ENCODE measurements at regions not wholly inside any gene's neighbourhood (a gene's known extent, or its start where the extent isn't known, plus 50 kb on each side); places are given as distances from the start of the nearest gene placed in this dataset.
"Not testable (repeated sequence)": the region's sequence is repeated elsewhere in the genome, so short reads cannot be mapped to it uniquely, and the experiment has no call there.

- no peak for DNase-seq
Measured at GRCh38 chr7:10721289-10721688, 252.4 kb upstream of the PHF14 start.

DNA sequence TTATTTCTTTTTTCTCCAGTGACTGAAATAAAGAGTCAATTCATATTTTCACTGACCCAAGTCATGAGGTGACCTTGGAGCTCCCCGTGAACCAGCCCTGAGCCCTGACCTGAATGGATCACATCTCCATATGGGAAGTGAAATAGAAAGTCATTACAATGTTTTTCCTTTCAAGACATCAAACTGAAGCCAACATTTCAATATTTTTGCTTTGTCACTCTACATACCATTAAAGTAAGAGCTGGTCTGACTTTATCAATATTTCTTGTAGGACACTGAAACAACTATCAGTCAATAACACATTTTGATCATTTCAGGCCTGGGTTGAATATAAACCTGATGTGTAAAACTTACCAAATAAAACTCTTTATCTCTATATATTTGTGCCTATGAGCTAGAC lies 249.8 kb upstream of the PHF14 start:
- DNase-seq, result no peak

- DNase-seq, result no peak
Measured at GRCh38 chr7:10724449-10724848, 249.2 kb upstream of the PHF14 start.

GRCh38 chr7:10727636-10728035 lies 246.0 kb upstream of the PHF14 start:
- DNase-seq, result no peak

DNA sequence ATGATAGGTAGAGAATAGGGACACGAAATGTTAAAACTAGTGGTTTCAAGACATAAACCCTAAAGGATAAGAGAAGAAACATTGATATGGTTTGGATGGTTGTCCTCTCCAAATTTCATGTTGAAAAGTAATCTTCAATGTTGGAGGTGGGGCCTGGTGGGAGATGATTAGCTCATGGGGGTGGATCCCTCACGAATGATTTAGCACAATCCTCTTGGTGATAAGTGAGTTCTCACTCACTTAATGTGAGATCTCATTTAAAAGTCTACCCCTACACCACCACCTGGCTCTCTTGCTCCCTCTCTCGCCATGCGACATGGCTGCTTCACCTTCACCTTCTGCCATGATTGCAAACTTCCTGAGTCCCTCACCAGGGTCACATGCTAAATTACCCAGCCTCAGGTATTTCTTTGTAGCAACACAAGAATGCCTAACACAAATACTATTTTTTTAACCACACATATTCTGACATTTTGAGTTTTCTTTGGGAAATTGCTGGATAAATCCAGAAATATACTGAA lies 242.4 kb upstream of the PHF14 start:
- DNase-seq, result no peak

DNA sequence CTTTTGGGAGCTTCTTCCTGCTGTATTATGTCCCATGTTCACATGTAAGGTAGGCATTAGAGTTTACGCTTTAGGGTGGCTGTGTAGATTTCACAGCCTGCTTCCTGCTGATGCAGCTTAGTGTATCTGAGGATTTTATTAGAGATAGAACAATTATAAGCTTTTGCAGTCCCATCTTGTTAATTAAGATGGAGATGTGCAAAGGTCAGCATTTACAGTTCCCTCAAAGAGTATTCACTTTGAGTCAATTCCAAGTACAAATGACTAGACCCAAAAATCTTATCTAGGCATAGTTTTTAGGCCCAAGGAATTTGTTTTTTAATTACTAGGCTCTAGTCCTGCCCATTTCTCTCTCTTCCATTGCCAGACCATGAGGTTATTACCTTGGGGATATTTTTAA lies 239.9 kb upstream of the PHF14 start:
- no peak for DNase-seq

GRCh38 chr7:10734595-10734994 lies 239.1 kb upstream of the PHF14 start:
- no peak for DNase-seq

DNA sequence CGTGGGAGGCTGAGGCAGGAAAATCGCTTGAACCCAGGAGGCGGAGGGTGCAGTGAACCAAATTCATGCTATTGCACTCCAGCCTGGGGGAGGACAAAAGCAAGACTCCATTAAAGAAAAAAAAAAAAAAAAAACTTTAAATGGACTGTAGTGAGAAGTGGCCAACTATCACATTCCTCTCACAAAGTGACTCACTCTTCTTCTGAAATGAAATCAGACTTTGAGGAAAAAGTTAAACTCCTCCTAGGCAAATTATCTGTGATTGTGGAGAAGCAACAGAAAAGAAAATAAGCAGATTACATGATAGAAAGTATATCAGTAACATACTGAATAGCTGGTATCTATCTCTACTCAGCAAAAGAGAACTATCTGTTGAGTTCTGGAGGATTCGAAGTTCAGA lies 234.3 kb upstream of the PHF14 start:
- DNase-seq, result no peak

DNA sequence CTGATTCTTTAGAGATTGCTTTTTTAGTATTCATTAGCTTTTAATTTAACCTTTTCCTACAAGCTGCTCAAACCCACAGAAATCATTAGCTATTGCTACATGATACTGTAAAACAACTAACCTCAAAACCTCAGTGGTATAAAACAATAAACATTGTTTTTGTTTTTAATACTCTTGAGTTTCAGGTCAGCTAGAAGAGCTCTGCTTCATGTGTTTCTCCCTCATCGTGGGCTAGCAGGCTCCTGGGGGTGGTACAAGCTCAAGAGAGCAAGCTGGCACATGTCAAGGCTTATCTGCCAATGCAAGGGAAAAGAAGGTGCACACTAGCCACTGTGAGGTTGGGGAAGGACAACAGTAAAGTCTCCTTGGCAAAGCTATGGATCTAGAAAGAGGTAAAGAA lies 232.9 kb upstream of the PHF14 start:
- no peak for DNase-seq

GRCh38 chr7:10756981-10757380 lies 216.7 kb upstream of the PHF14 start:
- no peak for DNase-seq

DNA sequence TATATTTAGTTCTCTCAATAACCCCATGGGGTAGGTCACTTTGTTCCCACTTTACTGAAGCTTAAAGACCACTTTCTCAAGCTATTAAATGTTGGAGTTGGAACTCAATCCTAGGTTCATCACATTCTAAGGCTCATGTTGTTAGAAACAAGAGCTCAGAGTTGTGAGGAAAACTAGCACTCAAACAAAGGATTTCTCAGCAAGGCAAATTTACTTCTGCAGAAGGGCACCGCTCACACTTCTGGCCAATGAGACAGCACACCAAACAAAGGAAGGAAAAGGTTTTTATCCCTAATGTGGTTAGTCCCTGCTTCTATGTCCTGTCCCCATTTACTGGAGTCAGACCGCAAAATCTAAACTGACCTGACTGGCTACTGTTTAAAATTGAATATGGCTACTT lies 214.6 kb upstream of the PHF14 start:
- no peak for DNase-seq

GRCh38 chr7:10767771-10768170 lies 205.9 kb upstream of the PHF14 start:
- no peak for DNase-seq

DNA sequence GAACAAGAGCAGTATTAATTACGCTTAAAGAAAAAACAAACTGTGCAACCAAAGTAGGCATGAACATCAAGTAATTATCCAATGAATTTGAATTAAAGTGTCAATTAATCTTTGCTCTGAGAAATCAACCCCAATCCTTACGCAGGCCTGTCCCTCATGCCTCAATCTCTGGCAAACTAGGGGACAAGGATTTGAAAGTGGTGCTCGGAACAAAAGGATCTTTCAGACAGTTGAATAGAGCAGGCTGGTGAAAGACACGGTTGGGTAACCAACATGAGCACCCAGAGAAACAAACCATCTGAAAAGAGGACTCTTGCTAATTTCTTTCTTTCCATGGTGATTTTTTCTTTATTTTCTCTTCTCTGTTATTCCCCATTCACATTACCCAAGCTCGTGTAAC lies 203.5 kb upstream of the PHF14 start:
- no peak for DNase-seq

DNA sequence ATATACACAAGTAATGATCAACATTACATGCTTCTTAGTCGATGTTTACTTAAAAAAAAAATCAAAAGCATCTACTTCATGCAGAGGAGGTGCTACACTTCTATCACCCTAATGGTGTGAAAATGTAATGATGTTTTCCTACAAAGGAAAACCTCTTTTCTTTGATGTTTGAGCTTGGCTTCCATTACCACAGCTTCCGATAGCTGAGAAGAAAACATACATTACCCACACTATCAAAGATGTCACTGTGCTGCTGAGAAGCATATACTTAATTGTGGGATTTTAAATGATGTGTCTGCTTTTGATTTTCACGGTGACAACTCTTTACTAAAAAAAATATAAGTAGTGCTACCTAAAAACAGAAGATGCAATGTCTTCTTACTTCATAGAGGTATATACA lies 200.2 kb upstream of the PHF14 start:
- DNase-seq, result no peak

DNA sequence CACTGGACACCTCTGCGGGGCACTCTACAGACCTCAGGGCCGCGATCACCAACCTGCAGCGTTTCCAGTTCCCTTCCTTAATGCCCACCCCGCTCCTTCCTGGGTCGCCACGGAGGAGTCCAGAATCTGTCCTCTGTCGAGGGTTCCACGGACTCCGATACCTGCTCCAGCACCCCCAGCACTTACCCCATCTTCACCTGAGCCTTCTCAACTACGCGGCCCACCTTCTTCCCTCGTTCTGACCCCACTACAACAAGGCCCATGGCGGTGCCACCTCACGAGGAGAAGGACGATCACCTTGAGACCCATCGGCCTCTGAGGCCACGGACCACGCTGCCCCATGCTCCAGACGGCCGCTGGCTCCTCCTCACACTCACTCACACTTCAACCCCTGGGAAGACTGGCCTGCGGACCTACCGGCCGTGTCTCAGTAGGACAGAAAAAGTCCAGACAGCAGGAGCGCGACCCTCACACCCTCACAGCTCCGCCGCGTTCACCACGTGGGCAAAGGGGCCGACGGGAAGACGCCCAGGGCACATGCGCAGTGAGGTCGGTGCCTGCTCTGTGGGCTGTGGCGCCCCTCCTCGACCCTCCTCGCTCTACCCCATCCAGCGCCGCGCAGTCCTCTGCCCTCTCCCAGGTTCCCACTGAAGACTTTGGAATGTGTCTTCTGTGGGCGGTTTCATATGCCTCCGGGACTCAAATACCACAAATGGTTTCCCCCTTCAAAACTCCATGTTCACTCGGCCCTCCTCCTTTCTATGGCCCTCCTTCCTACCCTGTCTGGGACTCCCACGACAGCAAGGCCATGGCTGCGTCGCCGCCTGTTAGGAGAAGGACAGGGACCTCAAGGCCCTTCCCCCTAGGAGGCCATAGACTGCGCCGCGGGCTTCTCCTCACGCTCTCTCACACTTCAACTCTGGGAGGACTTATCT lies 193.9 kb upstream of the PHF14 start:
- DNase-seq, result no peak

GRCh38 chr7:10780400-10780747 lies 193.3 kb upstream of the PHF14 start:
- DNase-seq, result no peak

DNA sequence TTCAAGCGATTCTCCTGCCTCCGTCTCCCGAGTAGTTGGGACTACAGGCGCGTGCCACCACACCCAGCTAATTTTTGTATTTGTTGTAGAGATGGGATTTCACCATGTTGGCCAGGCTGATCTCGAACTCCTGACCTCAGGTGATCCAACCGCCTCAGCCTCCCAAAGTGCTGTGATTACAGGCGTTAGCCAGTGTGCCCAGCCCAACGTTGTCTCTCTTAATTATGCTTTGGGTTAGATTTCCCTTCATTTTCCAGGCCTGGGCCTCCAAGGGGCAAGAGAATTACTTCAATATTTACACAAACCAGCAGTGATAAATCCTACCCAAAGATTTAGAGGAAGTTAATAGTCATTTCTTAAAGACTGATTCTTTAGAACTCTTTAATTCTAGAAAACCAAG lies 186.7 kb upstream of the PHF14 start:
- not testable (repeated sequence) for DNase-seq

- no peak for DNase-seq
Measured at GRCh38 chr7:10789170-10789569, 184.5 kb upstream of the PHF14 start.

DNA sequence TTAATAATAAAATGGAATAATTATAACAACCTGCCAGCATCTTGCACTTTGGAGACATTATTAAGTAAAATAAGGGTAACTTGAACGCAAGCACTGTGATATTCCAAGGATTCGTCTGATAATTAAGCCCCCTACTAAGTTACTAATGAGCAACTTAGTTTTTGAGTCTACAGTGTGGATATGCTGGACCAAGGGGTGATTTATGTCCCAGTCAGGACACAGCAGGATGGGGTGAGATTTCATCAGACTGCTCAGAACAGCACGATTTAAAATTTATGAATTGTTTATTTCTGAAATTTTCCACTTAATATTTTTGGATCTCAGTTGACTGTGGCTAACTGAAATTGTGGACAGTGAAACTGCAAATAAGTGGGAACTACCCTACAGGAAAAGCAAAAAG lies 182.8 kb upstream of the PHF14 start:
- no peak for DNase-seq

- no peak for DNase-seq
Measured at GRCh38 chr7:10793995-10794775, 179.5 kb upstream of the PHF14 start.

DNA sequence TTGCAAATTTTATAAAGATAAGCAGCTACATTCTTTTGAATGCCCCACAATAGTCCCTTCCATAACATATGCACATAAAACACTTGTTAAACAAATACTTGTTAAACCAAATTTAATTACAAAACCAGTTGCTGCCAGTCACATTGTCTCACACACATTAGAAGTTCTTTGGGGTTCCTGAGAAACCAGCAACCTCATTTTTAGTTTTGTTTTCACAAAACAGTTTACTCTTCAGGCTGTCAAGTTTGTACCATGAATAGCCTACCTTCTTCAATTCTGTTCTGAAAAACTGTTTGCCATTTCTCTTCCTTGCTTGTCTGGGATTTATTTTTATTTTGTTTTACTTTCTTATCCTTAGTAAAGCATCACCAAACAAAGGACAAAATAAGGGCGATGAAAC lies 176.5 kb upstream of the PHF14 start:
- no peak for DNase-seq

DNA sequence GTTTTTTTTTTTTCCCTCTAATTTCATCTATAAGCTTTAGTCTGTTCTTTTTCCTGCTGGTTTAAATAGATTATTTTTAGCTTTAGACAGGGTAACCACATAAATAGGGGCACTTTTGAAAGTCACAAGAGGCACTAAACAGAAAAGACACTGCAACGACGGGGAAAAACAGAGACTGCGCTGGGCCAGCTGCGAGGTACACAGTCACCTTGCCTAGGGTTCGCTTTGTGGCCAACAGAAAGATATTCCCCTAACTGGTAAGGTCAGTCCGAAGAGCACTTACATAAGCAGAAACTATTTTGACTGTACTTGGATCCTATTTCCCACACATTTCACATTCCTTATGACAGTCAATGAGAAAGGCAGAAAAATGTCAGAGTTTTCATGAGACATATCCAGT lies 175.6 kb upstream of the PHF14 start:
- no peak for DNase-seq

- DNase-seq, result no peak
Measured at GRCh38 chr7:10799475-10799874, 174.2 kb upstream of the PHF14 start.

DNA sequence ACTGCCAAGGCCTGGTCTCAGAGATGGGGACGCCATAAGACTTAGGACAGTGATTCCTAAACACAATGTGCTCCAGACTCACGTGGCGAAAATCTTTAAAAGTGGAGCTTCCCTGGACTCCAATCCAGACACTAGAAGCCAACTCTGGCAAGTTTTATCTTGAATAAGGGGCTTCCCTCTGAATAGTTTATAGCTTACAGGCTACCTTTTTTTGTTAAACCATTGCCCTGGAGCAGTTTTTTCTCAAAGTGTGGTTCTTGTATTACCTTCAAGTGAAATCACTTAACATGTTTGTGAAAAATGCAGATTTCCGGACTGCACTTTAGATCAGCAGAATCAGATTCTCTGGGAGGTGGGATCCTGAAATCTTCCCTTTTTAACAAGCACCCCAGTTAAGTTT lies 171.7 kb upstream of the PHF14 start:
- no peak for DNase-seq

Data from activated CD4-positive, alpha-beta T cell treated with anti-CD3 and anti-CD28 coated beads, Interleukin-2, amount 50 U/mL, for 16 hours (primary cell).